NCI-H2196 treated with DMSO at 0.1 percent for 48 hours (cell line): ENCODE measurements at regions not wholly inside any gene's neighbourhood (a gene's known extent, or its start where the extent isn't known, plus 50 kb on each side); places are given as distances from the start of the nearest gene placed in this dataset.

Source experiments
- DNase-seq: peaks from one replicate; lab custom pipeline; 2025; ENCODE audit not compliant: unreplicated experiment; lab: John Stamatoyannopoulos, UW

DNA sequence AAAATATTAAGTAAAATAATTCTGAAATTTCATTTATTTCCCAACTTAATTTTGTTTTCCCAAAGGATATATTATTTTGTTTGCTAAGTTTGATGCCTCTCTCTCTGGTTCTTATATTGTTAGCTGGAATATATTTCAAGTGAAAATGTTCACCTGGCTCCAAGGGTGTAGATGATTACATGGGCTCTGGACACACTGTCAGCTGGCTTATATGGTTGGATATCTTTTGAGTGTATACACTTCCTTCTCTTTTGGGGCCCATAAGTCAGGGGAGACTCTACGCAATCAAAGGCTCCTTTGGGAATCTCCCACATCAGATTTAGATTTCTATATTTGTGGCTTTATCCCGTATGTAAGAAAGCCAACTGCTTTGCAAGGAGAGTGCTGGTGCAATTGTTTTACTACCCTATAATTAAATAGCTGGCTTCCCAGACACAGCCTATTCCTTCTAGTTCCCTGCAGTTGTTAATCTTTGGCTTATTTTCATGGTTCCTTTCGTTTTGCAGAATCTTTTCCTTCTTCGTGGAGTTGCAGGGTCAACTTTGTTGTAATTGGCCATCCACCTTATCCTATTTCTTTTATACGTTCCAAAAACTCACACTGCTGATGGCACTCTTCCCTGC is 225.7 kb downstream of the DPH6 start:
- no peak for DNase-seq

DNA sequence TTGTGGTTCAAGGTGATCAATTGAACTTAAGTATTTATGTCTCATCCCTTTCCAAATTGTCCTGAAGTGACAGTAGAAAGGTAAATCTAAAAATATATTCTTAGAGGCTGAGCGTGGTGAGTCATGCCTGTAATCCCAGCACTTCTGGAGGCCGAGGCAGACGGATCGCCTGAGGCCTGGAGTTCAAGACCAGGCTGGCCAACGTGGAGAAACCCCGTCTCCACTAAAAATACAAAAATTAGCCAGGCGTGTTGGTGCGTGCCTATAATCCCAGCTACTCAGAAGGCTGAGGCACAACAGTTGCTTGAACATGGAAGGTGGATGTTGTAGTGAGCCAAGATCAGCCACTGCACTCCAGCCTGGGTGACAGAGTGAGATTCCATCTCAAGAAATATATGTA is 226.6 kb downstream of the DPH6 start:
- no peak for DNase-seq

DNA sequence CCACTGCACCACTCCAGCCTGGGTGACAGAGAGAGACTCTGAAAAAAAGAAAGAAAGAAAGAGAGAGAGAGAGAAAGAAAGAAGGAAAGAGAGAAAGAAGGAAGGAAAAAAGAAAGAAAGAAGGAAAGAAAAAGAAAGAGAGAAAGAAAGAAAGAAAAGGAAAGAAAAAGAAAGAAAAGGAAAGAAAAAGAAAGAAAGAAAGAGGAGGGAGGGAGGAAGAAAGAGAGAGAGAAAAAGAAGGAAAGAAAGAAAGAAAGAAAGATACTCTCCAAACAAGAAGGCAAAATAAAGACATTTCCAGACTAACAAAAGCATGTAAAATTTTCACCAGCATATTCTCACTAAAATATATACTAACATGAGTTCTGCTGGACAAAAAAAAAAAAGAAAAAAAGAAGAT is 228.7 kb downstream of the DPH6 start:
- DNase-seq = no peak

DNA sequence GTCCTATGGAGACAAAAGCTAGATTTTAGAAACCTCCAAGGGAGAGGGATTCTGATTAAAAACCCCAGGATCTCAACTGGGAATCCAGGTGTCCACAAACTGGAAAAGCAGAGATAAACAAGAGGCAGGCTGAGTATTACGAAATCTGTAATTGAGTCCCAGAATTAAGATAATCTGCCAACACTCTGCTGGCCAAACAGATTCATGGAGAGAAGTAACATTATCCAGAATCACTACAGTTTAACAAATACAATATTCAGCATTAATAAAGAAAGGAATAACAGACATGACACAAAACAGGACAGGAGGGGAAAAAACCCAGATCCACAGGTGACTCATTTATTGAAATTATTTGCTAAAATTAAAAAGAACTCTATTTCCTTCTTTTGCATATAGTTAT is 227.2 kb upstream of the NANOGP8 start:
- DNase-seq = no peak

DNA sequence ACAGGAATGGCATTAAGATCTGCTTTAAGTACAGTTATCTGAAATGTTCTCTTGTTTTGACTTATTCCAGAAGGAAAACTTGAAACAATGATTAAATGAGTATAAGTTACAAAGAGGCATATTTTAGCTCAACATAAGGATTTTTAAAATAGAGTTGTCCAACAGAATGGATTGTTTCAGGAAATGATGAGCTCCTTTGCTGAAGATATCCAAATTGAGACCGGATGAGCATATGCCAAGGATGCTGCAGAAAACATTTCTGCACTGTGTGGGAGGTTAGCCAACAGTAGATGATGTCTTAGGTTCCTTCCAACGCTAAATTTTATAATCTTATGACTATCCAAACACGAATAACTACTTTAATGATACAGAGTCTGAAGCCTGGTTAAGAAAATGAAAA is 226.5 kb upstream of the NANOGP8 start:
- no peak for DNase-seq

DNA sequence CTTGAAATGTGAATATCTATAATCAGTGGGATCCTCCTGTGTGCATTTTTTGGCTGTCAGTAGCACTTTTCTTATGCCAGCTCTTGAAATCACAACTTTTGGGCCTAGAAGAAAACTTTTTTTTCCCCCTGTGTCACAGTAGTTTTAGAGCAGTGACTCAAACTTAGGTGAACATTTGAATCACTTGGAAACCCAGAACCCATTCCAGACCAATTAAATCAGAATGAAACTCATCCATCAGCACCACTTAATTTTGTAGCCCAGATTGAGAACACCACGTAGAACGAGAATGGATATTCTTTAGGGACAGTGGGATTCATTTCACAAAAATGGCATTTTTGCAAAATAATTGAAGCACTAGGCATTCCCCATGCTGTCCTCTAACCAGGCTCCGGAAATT is 224.8 kb upstream of the NANOGP8 start:
- DNase-seq = no peak

DNA sequence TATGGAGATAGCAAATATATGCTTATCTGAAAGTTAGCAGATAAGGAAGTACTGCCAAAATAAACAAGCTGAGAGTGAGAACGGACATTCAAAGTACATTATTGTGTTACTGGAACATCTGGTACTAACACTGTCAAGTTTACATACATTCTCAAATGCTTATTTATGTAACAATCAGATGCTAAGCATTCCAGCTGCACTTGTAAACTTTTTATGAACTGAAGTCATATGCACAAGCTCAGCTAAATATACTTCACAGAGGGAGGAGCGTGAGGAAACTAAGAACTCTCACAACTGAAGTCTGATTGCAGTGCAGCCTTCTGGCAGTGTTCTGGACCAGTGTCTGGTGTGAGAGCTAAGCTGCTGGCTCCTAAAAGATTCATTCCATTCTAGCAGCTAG is 223.7 kb upstream of the NANOGP8 start:
- DNase-seq = no peak

DNA sequence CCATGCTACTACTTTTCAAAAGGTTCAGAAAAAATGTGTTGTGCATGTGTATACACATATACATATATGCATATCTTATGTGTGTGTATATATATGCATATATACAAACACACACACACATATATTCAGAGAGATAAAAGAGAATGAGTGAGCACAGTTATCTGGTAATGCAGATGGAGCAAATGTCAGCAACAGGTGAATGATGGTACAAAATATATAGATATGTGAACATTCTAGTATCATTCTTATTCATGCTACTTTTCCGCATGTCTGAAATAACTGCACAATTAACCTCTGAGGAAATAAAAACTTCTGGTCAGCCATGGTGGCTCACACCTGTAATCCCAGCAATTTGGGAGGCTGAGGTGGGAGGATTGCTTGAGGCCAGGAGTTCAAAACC is 222.6 kb upstream of the NANOGP8 start:
- no peak for DNase-seq

DNA sequence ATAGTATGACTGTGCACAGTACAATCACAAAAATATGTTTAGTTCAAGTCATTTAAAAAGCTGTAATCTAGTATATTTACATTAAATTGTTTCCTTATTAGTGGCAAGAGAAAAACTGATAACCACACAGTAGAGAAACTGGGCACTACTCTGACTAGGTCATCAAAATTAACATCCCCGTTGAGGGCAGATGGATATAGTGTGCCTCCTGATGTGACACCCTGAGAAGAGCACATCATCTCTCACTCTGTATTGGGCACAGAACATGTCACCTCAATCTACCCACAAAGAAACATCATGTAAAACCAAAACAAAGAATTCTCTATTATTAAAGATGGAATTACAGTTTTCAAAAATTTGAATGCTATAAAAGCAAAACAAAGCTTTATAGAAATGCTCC is 221.9 kb upstream of the NANOGP8 start:
- no peak for DNase-seq

DNA sequence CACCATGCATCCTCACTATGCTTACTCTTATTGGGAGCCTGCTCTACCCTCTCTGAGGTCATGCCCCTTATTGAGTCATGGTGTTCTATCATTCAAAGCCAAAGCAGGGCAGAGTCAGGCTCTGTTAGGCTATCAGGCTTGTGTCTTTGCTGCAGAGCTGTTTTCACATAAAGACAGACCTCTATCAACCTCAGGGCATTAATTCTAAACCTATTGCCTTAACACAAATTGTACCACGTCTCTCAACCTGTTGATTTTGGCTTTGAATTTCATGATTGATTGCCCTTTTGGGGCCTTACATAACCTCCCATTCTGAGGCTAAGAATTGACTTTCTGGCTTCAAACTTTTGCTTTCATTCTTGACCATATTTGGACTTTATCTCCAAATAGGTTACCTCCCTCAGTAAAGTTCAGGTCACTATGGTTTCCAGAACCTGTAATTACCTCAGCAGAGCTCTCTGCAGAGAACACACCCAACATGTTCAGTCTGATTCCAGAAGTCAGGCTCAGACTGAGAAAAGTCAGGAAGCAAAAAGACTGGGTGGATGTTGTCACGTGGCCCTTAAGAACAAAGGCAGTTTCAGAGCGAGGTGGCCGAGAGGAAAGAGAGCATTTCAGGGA is 221.4 kb upstream of the NANOGP8 start:
- DNase-seq = no peak

DNA sequence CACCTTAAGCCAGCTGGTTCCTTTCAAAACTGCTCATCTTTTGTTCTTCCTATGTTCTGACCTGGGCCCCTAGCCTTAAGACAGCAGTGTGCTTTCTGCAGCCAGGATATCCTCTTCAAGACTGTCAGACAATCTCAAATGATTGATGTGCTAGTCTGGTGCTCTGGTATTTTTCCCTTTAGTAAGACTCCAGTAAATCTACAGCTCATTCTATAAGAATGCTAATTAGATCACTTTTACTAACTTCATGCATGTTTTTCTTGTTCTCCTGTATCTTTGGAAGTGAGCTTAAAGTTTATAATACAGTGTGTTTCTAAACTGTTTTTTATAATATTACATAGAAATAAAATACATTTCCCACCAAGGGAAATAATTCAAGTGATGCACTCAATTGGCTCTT is 220.9 kb upstream of the NANOGP8 start:
- DNase-seq = no peak

DNA sequence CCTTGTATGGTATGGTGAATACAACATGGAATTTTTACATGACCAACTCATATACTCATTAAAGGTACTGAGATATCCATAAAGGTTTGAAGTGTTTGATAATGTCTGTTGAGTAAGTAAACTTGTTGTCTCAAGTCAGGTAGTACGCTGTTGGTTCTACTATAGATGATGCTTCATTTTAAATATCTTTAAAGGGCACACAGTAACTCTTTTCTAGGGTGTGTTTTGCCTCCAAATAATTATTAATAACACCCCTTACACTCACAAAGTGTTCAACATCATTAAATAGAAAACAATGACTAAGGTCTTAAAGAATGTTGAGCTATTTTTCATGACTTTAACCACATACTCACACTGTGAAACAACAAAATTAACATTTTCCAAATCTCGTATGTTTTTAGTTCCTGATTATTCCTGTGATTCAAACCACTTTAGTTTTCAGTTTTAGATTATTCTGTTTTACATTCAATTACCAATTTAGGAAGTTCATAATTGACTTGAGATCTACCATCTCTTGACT is 220.0 kb upstream of the NANOGP8 start:
- DNase-seq = no peak

DNA sequence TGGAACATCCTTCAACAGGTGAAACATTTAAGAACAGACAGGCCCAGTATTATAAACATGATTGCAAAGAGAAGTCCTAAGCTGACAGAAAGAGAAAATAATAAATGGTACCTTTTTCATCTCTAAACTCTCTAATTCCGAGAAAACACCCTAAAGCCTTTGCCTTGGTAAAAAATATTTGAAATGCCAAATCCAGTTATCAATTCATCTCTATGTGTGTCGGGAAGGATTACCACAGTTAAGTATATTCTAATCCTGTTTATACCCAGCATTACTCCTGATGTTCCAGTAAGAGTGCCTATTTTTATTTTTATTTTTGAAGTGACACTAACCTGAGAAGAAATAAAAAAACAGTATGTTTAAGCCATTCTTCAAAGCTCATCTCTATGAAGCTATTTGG is 219.3 kb upstream of the NANOGP8 start:
- DNase-seq = no peak

DNA sequence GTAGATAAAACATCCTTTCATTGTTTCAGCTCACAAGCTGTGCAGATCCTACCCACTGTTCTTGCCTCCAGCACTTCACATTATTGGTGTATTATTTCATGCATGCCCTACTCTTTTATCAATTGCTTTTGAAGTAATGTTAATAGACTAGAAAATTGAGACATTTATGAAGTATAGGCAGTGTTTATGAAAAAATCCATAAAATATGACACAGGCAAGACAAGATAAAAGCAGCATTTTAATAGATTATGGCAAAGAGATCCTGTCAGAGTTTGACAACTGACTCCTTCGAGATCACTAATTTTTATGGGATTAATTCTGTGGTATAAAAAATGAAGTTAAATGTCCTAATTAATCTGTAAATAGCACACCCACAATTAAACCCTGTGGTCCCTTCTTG is 217.2 kb upstream of the NANOGP8 start:
- no peak for DNase-seq

DNA sequence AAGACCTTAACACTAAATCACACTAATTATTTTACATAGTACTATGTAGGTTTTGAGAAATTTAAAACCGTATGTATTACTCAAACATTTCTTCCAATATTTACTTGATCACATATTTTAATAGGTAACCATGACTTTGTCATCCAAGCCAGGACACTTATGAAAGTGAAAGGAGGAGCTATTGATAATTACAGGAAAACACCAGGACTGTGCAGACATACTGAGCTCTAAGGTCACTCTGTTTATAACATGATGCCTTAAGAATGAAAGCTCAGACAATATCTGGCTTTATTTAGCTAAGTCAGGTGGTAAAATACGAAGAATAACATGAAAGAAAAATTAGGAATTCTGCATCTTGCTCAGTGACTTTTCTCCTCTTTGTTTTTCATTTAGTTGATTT is 216.0 kb upstream of the NANOGP8 start:
- DNase-seq = no peak

DNA sequence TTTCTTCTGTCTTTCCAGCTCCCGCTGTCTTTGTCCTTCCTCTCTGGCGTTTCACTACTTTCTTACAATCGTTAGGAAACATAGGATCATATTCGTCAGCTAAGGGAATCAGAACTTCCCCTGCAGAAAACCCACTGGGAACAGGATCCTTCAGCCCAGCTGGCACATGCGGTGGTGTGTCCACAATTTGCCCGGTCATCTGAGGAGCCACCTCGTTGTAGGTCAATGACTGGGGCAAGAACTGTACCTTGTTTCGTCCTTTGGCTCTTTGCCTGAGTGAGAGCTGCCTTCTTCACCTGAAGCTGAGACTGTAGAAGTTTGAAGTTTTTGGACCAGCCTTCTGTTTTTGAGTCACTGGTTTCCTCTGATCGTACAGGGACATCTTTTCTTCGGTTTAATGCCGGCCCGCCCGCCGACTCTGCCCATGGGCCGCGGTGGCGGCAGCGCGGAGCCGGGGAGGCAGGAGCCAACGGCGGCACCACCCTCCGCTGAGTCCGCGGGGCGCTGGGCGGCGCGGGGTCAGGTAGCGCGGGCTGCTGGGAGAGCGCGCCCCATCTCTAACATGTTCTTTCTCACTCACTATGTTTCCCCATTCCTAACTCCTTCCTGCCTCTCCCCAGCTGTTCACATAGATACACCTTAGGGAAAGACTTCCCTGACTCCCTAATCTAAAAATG is 214.1 kb upstream of the NANOGP8 start:
- no peak for DNase-seq

DNA sequence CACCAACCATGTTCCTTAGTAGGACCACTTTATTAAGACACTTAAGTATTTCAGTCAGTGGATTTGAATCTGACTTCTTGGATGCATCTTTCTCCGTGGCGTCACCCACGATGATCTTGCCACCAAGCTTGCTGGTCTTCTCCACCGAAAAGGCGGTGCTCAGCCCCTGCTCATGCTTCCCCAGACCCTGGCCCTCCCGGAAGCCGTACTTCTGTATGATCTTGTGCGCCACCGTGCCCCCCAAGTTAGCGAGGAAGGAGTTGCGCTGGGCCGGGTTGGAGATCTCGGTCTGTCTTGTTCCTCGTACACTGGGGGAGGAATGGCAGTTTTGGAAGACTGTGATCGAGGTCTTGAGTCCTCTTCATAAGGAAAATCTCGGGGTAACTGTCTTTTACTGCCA is 213.4 kb upstream of the NANOGP8 start:
- DNase-seq = no peak

DNA sequence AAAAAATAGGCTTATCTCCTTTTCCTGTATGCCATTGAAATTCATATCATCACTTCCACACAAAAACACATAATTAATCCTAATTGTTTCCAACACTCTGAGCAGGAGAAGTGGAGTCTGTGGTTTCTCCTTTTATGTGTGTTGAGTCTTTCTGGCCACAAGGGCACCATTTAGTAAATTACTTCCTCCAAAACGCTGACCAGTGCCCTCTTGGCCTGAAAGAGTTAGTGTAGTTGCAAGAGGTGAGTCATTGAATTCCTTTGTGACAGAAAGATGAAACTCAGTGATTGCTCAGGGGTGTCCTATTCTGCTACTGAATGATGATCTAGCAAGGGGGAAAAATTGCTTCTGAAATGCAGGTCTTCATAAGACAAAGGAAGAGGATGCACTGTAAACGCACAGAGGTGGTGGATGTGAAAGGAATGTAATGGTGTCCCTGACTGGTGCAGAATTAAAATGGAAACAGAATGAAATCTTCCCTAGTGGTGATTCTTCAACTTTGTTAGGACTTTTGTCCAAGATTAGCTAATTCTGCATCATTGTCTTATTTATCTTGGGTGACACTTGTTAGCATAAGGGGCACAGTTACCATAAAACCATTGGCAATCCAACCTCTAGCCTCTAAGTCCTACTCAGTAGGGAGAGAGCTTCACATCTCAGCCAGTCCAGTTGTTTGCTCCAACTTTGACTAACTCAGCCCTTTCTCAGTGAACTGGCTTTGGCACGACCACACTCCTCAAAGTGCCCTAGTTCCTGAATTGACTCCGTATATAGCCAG is 208.4 kb upstream of the NANOGP8 start:
- DNase-seq = peak; percentile 13

DNA sequence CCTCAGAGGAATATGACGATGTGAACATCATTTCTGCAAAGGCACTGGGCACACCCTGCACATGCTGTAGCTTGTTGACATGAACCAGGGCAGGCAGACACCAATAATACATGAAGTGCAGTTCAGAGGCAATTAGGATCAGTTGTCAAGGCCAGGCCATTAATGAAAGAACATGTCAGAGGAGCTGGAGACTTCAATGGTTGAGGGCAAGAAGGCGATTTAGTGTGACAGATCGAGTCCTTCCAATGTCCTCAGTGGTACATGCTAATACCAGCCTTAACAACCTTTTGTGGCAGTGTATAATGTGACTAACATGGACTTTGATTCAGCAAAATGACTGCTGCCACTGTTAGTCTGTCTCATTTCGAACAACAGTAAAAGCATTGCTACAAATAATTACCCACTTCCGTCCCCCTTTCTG is 205.2 kb upstream of the NANOGP8 start:
- DNase-seq = no peak

DNA sequence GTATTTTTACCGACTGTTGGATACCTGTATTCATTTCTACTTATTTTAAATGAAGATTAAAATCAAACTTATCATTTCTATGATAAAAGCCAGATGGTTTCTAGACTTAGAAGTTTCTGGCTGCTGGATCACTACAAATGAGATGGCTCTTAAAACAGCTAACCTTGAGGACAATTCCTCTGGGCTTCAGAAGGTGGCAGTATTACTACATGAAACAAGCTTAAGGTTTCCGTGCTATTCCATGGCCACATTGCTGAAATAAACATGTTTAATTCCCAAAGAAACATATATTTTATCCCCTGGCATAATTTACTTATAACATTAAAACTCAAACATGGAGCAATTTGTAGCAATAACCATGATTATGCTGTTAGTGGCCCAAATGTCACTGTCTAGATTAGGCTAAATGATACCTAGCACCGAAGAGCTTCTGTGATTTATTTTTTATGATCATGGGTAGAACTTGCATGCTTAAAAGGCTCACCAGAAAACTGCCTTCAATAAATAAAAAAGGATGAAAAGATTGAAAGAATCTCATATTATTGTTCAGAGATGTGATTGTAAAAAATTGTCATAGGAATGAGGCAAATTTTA is 204.0 kb upstream of the NANOGP8 start:
- peak; percentile 1 for DNase-seq

DNA sequence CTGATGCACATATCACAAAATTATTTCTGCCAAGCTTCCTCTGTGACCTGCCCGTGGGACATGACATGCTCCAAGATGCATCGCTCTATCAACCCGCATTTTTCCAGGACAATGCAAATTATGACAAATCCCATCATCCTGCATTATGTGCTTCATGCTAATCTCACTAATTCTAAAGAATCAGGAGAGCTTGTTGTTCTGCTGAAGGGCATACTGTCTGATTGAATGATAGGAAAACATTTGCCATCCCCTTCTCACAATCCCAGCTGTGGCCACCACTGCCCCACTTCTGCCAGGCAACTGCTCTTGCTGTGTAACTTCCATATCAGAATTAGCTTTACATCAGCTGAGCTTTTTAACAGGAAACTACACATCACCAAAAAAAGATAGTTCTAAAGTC is 203.5 kb upstream of the NANOGP8 start:
- no peak for DNase-seq
